ENCODE measurements at regions not wholly inside any gene's neighbourhood (a gene's known extent, or its start where the extent isn't known, plus 50 kb on each side); places are given as distances from the start of the nearest gene placed in this dataset.
"Not testable (repeated sequence)": the region's sequence is repeated elsewhere in the genome, so short reads cannot be mapped to it uniquely, and the experiment has no call there.

- not testable (repeated sequence) for H3K4me1 ChIP-seq (ENCODE audit: control insufficient read depth in 1 of 2, insufficient read depth in 2 of 2, low read length in 2 of 2); H3K27me3 ChIP-seq (ENCODE audit: control insufficient read depth in 1 of 2, insufficient read depth in 2 of 2, low read length in 2 of 2); H3K36me3 ChIP-seq (ENCODE audit: control insufficient read depth in 1 of 2, insufficient read depth in 2 of 2, low read length in 2 of 2); H3K27ac ChIP-seq (ENCODE audit: low read depth, low read length); H3K4me3 ChIP-seq (ENCODE audit: low read depth in 1 of 2, low read length in 2 of 2); H3K9ac ChIP-seq (ENCODE audit: low read depth in 1 of 2, low read length in 2 of 2)
- peaks cover 34 to 47% of the 10 kb centered on the region in 2 donors for H3K9me3 ChIP-seq (ENCODE audit: control insufficient read depth in 1 of 2, low read length in 2 of 2)
These were observed 751.4 kb upstream of the TPTE start for GRCh38 chr21:9769718-9770690.

DNA sequence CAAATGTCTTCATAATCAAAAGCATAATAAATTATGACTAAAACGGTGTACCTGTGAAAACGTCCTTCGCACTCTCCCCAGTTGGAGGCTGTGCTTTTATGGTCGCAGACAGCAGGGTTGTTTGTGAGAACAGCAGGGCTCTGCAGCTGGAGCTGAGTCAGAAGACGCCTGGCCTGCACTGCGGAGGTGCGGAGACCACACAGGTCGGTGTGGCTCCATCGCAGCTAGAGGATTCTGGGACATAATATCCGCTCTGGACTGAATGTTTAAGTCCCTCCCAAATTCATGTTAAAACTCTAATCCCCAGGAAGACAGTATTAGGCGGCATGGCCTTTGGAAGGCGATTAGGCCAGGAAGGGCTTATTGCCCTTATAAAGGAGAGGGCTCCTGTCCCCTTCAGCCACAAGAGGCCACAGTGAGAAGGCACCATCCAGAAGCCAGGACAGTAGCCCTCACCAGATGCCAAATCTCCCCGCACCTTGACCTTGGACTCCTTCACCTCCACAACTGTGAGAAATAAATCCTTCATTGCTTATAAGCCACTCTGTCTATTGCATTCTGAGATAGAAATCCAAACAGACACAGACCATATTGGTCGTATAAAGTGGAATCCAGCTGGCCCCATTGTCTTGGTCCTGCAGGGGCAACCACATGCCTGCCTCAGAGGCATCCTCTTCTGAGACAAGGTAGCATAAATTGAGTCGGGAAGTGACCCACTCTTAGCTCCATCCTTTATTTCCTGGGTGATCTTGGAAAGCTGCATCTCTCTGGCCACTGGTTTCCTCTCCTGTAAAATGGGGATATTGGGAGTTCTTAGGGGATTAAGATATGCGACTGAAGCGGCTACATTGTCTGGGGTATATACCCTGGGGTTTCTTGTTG, 749.7 kb upstream of the TPTE start:
- not testable (repeated sequence) for H3K4me1 ChIP-seq (ENCODE audit: control insufficient read depth in 1 of 2, insufficient read depth in 2 of 2, low read length in 2 of 2); H3K36me3 ChIP-seq (ENCODE audit: control insufficient read depth in 1 of 2, insufficient read depth in 2 of 2, low read length in 2 of 2); H3K9ac ChIP-seq (ENCODE audit: low read depth in 1 of 2, low read length in 2 of 2); H3K27ac ChIP-seq (ENCODE audit: low read depth, low read length); H3K27me3 ChIP-seq (ENCODE audit: control insufficient read depth in 1 of 2, insufficient read depth in 2 of 2, low read length in 2 of 2); H3K4me3 ChIP-seq (ENCODE audit: low read depth in 1 of 2, low read length in 2 of 2)
- H3K9me3 ChIP-seq (ENCODE audit: control insufficient read depth in 1 of 2, low read length in 2 of 2): peaks cover 36 to 51% of the 10 kb centered on the region in 2 donors

GRCh38 chr21:9772348-9772672, 749.1 kb upstream of the TPTE start:
- Histone ChIP-seq H3K27ac (ENCODE audit: low read depth, low read length) (no peak overlapping the region), H3K27me3 (ENCODE audit: control insufficient read depth in 1 of 2, insufficient read depth in 2 of 2, low read length in 2 of 2) (no peaks in the 10 kb centered on the region), H3K9ac (ENCODE audit: low read depth in 1 of 2, low read length in 2 of 2) (no peak overlapping the region), H3K9me3 (ENCODE audit: control insufficient read depth in 1 of 2, low read length in 2 of 2) (peaks cover 36 to 46% of the 10 kb centered on the region in 2 donors), H3K4me1 (ENCODE audit: control insufficient read depth in 1 of 2, insufficient read depth in 2 of 2, low read length in 2 of 2) (no peaks in the 10 kb centered on the region), H3K4me3 (ENCODE audit: low read depth in 1 of 2, low read length in 2 of 2) (no peak overlapping the region), H3K36me3 (ENCODE audit: control insufficient read depth in 1 of 2, insufficient read depth in 2 of 2, low read length in 2 of 2) (no peaks in the 10 kb centered on the region)

DNA sequence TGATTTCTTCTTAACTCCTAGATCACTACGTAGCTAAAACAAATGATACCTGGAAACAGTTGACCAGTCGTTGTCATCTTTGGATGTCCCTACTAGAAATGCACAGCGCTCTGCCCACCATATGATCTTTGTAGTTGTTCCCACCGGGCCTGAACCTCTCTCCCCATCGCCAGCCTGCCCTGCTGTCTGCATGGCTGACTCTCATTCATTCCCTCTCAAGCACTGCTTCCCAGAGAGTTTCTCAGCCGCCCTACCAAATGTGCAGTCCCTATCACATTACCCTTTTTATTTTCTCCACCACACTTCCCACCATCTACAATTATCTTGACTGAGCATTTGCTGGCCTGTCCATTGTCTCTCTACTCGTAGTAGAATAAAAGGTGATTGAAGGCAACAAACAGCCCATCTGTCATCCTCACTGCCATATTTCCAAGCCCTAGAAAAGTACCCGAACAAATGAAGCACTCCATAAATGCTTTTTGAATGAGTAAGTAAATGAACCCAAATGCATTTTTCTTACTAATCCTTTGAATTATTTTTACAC, 748.4 kb upstream of the TPTE start:
- not testable (repeated sequence) for H3K36me3 ChIP-seq (ENCODE audit: control insufficient read depth in 1 of 2, insufficient read depth in 2 of 2, low read length in 2 of 2); H3K4me1 ChIP-seq (ENCODE audit: control insufficient read depth in 1 of 2, insufficient read depth in 2 of 2, low read length in 2 of 2); H3K9ac ChIP-seq (ENCODE audit: low read depth in 1 of 2, low read length in 2 of 2); H3K27me3 ChIP-seq (ENCODE audit: control insufficient read depth in 1 of 2, insufficient read depth in 2 of 2, low read length in 2 of 2); H3K27ac ChIP-seq (ENCODE audit: low read depth, low read length); H3K4me3 ChIP-seq (ENCODE audit: low read depth in 1 of 2, low read length in 2 of 2)
- H3K9me3 ChIP-seq (ENCODE audit: control insufficient read depth in 1 of 2, low read length in 2 of 2): peaks cover 30 to 39% of the 10 kb centered on the region in 2 donors

GRCh38 chr21:9774347-9774746, 747.0 kb upstream of the TPTE start:
- H3K9me3 ChIP-seq (ENCODE audit: control insufficient read depth in 1 of 2, low read length in 2 of 2): peaks cover 17 to 37% of the 10 kb centered on the region in 2 donors
- H3K27ac ChIP-seq (ENCODE audit: low read depth, low read length): no peak overlapping the region
- H3K36me3 ChIP-seq (ENCODE audit: control insufficient read depth in 1 of 2, insufficient read depth in 2 of 2, low read length in 2 of 2): no peaks in the 10 kb centered on the region
- H3K9ac ChIP-seq (ENCODE audit: low read depth in 1 of 2, low read length in 2 of 2): no peak overlapping the region
- H3K4me1 ChIP-seq (ENCODE audit: control insufficient read depth in 1 of 2, insufficient read depth in 2 of 2, low read length in 2 of 2): no peaks in the 10 kb centered on the region
- no peaks in the 10 kb centered on the region for H3K27me3 ChIP-seq (ENCODE audit: control insufficient read depth in 1 of 2, insufficient read depth in 2 of 2, low read length in 2 of 2)
- no peak overlapping the region for H3K4me3 ChIP-seq (ENCODE audit: low read depth in 1 of 2, low read length in 2 of 2)

DNA sequence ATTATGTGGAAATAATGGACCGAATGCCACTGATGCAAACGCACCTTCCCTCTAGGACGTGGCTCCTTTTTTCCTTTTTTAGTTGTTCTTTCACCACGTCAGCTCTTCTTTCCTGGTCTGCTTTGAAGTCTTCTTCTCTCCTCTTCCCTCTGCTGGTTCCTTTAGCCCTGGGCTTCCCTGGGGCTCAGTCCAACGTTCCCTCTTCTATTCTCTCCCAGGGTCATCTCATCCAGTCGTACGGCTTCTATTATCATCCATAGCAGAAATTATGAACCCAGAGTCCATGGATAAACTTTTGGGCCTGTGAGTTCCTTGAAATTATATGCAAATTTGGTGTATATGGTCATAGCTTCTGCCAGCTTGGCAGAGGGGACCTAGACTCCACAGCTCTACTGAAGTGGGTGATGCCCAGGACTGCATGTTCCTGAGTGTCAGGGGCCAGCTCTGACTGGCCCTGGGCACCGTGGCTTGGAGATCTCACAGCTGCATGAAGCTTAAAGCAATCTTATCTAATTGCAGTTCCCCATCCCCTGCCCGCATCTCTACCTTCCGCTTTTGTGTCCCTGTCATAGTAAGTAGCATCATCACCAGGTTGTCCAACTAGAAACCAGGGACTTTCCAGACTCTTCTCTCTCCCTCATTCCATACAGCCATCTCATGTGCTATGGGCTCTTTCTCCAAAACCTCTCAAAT, 746.3 kb upstream of the TPTE start:
- H3K9ac ChIP-seq (ENCODE audit: low read depth in 1 of 2, low read length in 2 of 2); H3K27ac ChIP-seq (ENCODE audit: low read depth, low read length); H3K27me3 ChIP-seq (ENCODE audit: control insufficient read depth in 1 of 2, insufficient read depth in 2 of 2, low read length in 2 of 2); H3K36me3 ChIP-seq (ENCODE audit: control insufficient read depth in 1 of 2, insufficient read depth in 2 of 2, low read length in 2 of 2); H3K4me1 ChIP-seq (ENCODE audit: control insufficient read depth in 1 of 2, insufficient read depth in 2 of 2, low read length in 2 of 2); H3K4me3 ChIP-seq (ENCODE audit: low read depth in 1 of 2, low read length in 2 of 2): not testable (repeated sequence)
- H3K9me3 ChIP-seq (ENCODE audit: control insufficient read depth in 1 of 2, low read length in 2 of 2): peaks cover 17 to 33% of the 10 kb centered on the region in 2 donors

DNA sequence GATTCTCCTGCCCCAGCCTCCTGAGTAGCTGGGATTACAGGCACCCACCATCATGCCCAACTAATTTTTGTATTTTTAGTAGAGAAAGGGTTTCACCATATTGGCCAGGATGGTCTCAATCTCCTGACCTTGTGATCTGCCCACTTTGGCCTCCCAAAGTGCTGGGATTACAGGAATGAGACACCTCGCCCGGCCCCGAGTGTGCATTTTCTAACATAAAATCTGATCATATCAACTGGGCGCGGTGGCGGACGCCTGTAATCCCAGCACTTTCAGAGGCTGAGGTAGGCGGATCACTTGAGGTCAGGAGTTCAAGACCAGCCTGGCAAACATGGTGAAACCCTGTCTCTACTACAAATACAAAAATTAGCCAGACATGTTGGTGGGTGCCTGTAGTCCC, 745.5 kb upstream of the TPTE start:
- H3K27ac ChIP-seq (ENCODE audit: low read depth, low read length): not testable (repeated sequence)
- H3K9me3 ChIP-seq (ENCODE audit: control insufficient read depth in 1 of 2, low read length in 2 of 2): peaks cover 22 to 30% of the 10 kb centered on the region in 2 donors

GRCh38 chr21:9776286-9777020, 744.9 kb upstream of the TPTE start:
- not testable (repeated sequence) for H3K4me3 ChIP-seq (ENCODE audit: low read depth in 1 of 2, low read length in 2 of 2); H3K9ac ChIP-seq (ENCODE audit: low read depth in 1 of 2, low read length in 2 of 2); H3K27me3 ChIP-seq (ENCODE audit: control insufficient read depth in 1 of 2, insufficient read depth in 2 of 2, low read length in 2 of 2); H3K27ac ChIP-seq (ENCODE audit: low read depth, low read length); H3K4me1 ChIP-seq (ENCODE audit: control insufficient read depth in 1 of 2, insufficient read depth in 2 of 2, low read length in 2 of 2); H3K36me3 ChIP-seq (ENCODE audit: control insufficient read depth in 1 of 2, insufficient read depth in 2 of 2, low read length in 2 of 2)
- peaks cover 22 to 25% of the 10 kb centered on the region in 2 donors for H3K9me3 ChIP-seq (ENCODE audit: control insufficient read depth in 1 of 2, low read length in 2 of 2)

More for the DNA sequence above, 745.5 kb upstream of the TPTE start:
- H3K36me3 ChIP-seq (ENCODE audit: control insufficient read depth in 1 of 2, insufficient read depth in 2 of 2, low read length in 2 of 2); H3K4me1 ChIP-seq (ENCODE audit: control insufficient read depth in 1 of 2, insufficient read depth in 2 of 2, low read length in 2 of 2); H3K9ac ChIP-seq (ENCODE audit: low read depth in 1 of 2, low read length in 2 of 2); H3K27me3 ChIP-seq (ENCODE audit: control insufficient read depth in 1 of 2, insufficient read depth in 2 of 2, low read length in 2 of 2); H3K4me3 ChIP-seq (ENCODE audit: low read depth in 1 of 2, low read length in 2 of 2): not testable (repeated sequence)

- H3K4me3 ChIP-seq (ENCODE audit: low read depth in 1 of 2, low read length in 2 of 2); H3K9ac ChIP-seq (ENCODE audit: low read depth in 1 of 2, low read length in 2 of 2); H3K27me3 ChIP-seq (ENCODE audit: control insufficient read depth in 1 of 2, insufficient read depth in 2 of 2, low read length in 2 of 2); H3K4me1 ChIP-seq (ENCODE audit: control insufficient read depth in 1 of 2, insufficient read depth in 2 of 2, low read length in 2 of 2); H3K27ac ChIP-seq (ENCODE audit: low read depth, low read length); H3K36me3 ChIP-seq (ENCODE audit: control insufficient read depth in 1 of 2, insufficient read depth in 2 of 2, low read length in 2 of 2): not testable (repeated sequence)
- H3K9me3 ChIP-seq (ENCODE audit: control insufficient read depth in 1 of 2, low read length in 2 of 2): peaks cover 19 to 31% of the 10 kb centered on the region in 2 donors
These were observed 742.8 kb upstream of the TPTE start for GRCh38 chr21:9778541-9778940.
